ENCODE measurements at regions not wholly inside any gene's neighbourhood (a gene's known extent, or its start where the extent isn't known, plus 50 kb on each side); places are given as distances from the start of the nearest gene placed in this dataset.

- no peak for TF ChIP-seq CTCF (IDR thresholded peaks at IDR 0.05)
- TF ChIP-seq POLR2A (IDR thresholded peaks at IDR 0.05): no peak
Measured at GRCh38 chr7:156143158-156143557, 330.9 kb upstream of the SHH start.
